ENCODE measurements at regions not wholly inside any gene's neighbourhood (a gene's known extent, or its start where the extent isn't known, plus 50 kb on each side); places are given as distances from the start of the nearest gene placed in this dataset.

DNA sequence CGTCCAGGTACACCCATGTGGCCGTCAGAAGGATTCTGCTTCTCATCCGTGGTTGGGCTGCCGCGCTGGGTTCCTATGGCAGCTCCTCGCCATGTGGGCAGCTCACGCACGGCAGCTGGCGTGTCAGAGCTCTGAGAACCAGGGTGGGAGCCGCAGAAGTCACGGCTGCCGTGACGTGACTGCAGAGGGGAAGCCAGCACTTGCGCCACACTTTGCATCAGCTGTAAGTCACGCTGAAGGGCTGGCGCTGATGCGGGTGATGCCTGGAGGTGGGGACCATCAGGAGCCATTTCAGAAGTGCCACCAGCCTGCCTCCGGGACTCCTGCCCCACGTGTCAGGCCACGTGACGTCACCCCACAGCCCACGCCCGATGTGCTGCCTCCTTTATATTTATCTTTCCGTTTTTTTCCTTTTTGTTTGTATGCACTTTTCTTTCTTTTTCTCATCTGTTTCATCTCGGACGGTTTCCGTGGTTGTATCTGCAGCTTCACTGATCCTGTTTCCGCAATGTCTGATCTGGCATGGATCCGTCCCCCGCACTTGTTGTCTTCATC, 133.2 kb downstream of the IGLL1 start:
- no peak for TF ChIP-seq EZH2 (IDR thresholded peaks at IDR 0.05; ENCODE audit: low read depth)
- TF ChIP-seq, protein P1, sequence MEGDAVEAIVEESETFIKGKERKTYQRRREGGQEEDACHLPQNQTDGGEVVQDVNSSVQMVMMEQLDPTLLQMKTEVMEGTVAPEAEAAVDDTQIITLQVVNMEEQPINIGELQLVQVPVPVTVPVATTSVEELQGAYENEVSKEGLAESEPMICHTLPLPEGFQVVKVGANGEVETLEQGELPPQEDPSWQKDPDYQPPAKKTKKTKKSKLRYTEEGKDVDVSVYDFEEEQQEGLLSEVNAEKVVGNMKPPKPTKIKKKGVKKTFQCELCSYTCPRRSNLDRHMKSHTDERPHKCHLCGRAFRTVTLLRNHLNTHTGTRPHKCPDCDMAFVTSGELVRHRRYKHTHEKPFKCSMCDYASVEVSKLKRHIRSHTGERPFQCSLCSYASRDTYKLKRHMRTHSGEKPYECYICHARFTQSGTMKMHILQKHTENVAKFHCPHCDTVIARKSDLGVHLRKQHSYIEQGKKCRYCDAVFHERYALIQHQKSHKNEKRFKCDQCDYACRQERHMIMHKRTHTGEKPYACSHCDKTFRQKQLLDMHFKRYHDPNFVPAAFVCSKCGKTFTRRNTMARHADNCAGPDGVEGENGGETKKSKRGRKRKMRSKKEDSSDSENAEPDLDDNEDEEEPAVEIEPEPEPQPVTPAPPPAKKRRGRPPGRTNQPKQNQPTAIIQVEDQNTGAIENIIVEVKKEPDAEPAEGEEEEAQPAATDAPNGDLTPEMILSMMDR (conservative IDR thresholded peaks at IDR 0.05), result no peak

Data from PC-9 (cell line).